ENCODE measurements at regions not wholly inside any gene's neighbourhood (a gene's known extent, or its start where the extent isn't known, plus 50 kb on each side); places are given as distances from the start of the nearest gene placed in this dataset.

DNA sequence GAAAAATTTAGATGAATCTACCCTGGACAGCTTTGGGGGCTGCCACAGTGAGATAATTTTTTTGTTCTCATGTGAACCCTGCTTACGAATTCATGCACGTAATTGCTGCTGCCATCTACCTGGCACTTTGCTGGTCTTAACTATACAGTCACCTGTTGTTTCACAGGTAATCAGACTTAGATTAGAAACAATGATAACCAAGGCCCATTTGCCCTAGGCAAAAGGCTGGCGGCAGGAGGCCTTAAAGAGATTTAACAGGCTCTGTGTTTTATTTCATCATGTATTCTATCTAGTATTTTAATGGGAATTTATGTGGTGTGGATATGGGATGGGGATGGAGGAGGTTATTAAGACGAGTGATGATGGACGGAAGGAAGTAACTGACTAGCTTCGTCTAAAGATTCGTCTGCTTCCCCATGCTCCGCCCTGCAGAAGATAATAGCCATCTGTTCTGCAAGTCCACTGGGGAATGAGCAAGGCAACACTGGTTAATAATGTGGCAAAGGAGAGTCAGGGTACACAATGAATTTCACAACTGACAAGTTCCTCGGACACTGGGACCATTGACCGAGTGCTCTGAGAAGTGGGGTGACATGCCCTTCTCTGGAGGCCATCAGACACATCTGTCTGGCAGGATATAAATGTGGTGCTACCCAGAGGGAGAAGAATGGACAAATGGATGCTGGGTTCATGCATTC lies 291.8 kb upstream of the TNP1 start:
- peak in 1 of 3 donors; percentile 8 for DNase-seq

- peak in 1 of 3 donors; percentile 6 for DNase-seq
Measured at GRCh38 chr2:217150236-217150635, 290.4 kb upstream of the TNP1 start.

- peak in 1 of 3 donors; percentile 16 for DNase-seq
Measured at GRCh38 chr2:217149087-217149660, 289.3 kb upstream of the TNP1 start.

DNA sequence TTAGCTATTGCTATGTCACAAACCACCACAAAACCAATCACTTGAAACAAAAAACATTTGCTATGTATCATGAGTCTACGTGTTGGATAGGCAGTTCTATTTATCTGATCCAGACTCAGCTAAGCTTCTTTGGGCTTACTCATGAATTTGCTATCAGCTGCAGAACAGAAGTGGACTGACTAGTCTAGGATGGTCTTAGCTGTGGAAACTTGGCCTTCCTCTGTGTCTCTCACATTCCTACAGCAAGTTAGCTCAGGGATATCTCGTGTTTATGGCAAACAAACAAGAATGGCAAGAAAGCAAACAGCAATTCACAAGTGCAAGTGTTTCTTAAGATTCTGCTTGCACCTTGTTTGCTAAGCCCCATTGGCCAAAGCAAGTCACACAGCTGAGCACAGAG lies 288.0 kb upstream of the TNP1 start:
- DNase-seq = no peak

DNA sequence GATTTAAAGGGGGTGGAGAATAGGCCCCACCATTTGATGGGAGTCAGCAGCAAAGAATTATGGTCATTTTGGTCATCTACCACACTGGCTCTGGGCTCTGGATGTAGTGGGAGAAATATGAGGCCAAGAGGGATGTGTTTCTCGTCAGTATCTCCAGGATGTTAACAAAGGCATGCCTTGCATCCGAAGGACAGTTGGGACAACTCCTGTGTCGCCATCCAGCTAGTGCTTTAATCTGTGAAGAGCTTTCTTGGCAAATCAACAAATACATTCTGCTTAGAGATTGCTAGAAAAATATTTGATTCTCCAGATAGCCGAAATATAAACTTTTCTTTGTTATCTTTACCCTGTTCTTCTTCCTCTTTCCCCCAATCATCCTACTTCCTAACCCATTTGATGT lies 287.1 kb upstream of the TNP1 start:
- no peak for DNase-seq

GRCh38 chr2:217142649-217143266 lies 282.9 kb upstream of the TNP1 start:
- DNase-seq = peak; percentile 38 to 73 (median 68)

GRCh38 chr2:217138284-217138683 lies 278.4 kb upstream of the TNP1 start:
- DNase-seq = no peak

GRCh38 chr2:217127744-217128143 lies 267.9 kb upstream of the TNP1 start:
- no peak for DNase-seq

DNA sequence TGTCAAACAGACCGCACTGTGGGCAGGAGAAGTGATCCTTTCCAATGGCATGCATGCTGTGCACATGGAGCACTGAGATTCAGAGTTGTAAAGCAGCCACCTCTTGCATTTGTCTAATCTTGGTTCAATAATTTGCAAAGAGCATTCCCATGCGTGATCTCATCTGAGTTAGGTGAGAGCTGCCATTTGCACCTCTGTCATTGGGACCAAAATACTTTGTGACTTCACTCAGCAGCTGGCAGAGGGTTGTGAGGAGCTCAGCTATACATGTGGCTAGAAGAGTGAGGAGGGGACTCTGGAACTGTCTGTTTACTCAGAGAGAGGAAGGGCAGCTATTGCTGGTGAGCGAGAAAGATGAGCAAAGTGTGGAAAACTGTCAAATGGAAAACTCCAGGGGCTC lies 265.1 kb upstream of the TNP1 start:
- DNase-seq = no peak

- no peak for DNase-seq
Measured at GRCh38 chr2:217124050-217124449, 264.2 kb upstream of the TNP1 start.

DNA sequence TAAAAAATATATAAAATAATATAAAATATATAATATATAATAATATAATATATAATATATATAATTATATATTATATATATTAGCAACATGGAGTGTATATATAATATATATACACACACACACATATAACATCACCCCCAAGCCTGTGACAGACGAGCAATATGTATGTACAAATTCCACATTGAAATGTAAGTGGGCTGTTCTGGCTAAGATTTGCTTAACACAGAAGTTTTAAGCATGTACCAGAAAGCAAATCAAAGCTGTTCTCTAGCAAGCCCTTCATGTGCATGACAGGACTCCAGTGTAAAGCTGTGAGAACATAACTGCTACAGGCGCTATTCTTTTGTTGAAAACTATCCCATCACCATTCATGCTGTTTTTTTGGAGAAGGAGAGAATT lies 261.7 kb upstream of the TNP1 start:
- DNase-seq = no peak

GRCh38 chr2:217120429-217120828 lies 260.6 kb upstream of the TNP1 start:
- DNase-seq = no peak

DNA sequence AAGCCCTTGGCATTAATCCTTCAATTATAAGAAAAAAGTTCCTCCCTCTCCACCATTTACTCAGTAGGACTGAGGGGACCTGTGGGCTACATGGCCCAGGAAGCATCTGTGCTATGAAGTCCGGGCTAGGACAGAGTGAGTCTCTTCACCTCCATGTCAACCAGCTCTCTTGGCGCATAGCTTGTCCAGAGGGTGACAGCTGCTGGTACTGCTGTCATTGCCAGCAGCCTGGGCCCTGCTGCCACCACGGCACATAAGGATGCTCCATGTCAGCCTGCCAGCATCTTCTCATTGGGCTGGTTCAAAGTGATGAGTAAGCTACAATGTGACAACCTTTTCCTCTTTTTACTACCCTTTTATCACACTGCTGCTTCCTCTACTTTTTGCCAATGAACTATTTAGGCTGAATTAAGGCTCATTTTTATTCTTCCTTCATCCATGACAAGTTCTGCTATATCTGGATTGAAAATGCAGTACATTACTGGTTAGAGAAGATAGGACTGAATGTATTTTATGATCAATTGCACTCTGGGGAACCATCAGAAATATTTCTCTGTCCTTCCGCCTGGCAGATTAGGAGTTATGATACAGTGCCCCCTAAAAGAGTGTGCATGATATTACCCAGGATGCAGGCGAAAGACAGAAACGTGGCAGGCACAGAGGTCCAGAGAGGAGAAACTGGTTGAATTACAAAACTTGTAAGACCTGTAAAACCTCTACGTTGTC lies 258.9 kb upstream of the TNP1 start:
- peak in 1 of 3 donors; percentile 16 for DNase-seq

- DNase-seq = no peak
Measured at GRCh38 chr2:217117523-217117922, 257.7 kb upstream of the TNP1 start.

DNA sequence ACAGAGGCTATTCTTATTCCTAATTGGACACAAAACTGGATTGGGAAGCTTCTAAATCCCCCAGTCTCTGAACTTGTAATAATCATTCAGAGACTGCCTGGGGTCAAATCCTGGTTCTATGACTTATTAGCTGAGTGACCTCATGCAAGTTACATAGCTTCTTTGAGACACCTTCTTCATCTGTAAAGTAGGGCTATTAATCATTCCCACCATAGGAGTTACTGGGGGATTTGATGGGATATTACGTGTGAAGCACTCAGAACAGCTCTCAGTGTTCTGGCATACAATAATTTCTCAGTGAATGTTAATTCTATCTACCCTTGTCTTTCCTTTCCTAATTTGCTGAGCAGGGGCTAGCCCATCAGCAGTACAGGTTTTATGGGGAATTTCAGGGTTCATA lies 256.7 kb upstream of the TNP1 start:
- DNase-seq = no peak

GRCh38 chr2:217114117-217114516 lies 254.3 kb upstream of the TNP1 start:
- no peak for DNase-seq

DNA sequence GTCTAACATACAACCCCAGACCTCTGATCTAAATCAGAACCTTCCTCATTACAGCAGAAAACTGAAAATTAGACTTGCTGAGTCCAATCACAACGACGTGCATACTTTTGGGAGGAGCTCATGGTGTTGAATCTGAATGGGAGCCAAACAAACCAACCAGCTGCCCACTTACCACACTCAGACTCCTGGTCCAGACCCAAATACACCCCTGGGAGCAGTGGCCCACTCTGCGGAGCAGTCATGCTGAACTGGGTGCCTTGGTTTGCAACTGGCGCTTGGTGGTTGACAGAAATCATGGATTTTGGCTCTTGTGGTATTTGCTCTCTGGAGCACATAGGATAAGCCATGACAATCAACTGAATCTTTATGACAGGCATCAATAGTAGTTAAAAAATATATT lies 253.6 kb upstream of the TNP1 start:
- no peak for DNase-seq

GRCh38 chr2:217110550-217110949 lies 250.7 kb upstream of the TNP1 start:
- DNase-seq = no peak

DNA sequence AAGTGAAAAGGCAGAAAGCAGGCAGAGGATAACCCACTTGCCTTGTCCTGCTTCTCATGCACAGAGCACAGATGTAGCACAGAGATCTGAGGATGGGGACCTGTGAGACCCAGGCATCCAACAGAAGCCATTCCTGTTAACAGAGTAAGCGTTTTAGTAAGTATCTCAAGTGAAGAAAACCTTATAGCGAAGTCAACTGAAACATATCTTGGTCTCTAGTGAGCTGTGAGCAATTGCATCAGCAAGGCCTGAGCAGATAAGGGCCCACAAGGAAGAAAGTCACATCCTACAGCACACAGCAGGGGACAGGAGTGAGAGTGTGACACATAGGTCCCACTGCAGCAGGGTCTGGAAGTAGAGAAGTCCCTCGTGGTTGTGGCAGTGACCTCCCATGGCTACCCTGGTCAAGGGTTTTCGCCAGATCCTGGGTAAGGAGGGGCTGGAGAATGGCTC lies 248.7 kb upstream of the TNP1 start:
- DNase-seq = no peak

DNA sequence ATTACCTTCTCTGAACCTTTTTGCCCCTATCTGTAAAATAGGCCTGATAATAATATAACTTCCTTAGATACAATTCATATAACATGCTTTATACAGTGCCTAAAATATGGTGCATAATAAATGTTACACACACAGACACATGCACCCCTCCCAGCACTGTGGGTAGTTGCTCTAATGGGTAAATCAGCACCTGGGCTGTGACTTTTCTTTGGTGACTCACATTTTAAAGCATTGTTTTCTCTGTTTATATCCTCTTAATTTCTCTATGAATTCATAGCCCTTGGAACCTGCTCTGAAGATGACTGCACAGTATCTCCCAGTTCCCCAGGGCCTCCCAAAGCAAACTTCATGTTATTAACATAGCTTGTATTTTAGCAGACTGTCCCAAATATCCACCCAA lies 248.2 kb upstream of the TNP1 start:
- DNase-seq = no peak

- DNase-seq = peak; percentile 33 to 66 (median 57)
Measured at GRCh38 chr2:217107480-217107879, 247.6 kb upstream of the TNP1 start.

- DNase-seq = no peak
Measured at GRCh38 chr2:217106650-217107014, 246.8 kb upstream of the TNP1 start.

GRCh38 chr2:217105733-217106649 lies 246.1 kb upstream of the TNP1 start:
- DNase-seq = peak; percentile 10 to 41 (median 19)
